ENCODE measurements at regions not wholly inside any gene's neighbourhood (a gene's known extent, or its start where the extent isn't known, plus 50 kb on each side); places are given as distances from the start of the nearest gene placed in this dataset.

DNA sequence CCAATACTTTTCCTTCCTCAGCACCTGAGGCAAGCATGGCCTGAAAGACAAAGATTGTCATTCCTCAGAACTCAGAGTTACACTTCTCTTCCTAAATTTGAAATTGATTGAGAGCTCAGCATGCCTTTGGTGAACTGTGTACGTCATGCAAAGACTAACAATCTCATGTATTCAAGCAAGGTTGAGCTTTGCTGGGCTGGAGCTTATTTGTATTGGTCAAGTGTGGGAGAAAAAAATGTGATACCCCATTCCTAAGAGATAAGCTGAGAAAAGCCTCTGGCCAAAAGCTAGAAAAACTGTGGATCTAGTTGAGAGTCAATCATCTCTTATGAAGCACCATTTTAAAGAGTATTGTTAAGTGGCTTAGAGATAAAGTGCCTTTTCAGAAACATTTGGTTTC lies 392.2 kb downstream of the RASEF start:
- no peak overlapping the region for H3K4me2 ChIP-seq (ENCODE audit: insufficient read depth, low read length)
- no peaks in the 10 kb centered on the region for H3K36me3 ChIP-seq (ENCODE audit: control insufficient read depth, insufficient read depth, low read length)
- H3K27ac ChIP-seq (ENCODE audit: extremely low read depth, low read depth, low read length) = no peak overlapping the region
- H3K9me1 ChIP-seq (ENCODE audit: control insufficient read depth, insufficient read depth, low read length) = no peaks in the 10 kb centered on the region
- H3K27me3 ChIP-seq (ENCODE audit: control insufficient read depth in 2 of 2, insufficient read depth in 2 of 2, low read length in 2 of 2) = no peaks in the 10 kb centered on the region
- H2AFZ ChIP-seq (ENCODE audit: low read depth, low read length) = no peak overlapping the region
- BruUV-seq (replicated peaks) = no TSS peak
- no peaks in the 10 kb centered on the region for H3K4me1 ChIP-seq (replicated peaks in 1 of 2; ENCODE audit: control insufficient read depth in 2 of 2, insufficient read depth in 2 of 2, low read length in 2 of 2)
- no peak for ATAC-seq
- no peak overlapping the region for H3K9ac ChIP-seq (ENCODE audit: insufficient read depth in 1 of 2, low read depth in 2 of 2, low read length in 2 of 2)
- FAIRE-seq = no peak
- POLR2A ChIA-PET = no interaction called here
- no peaks in the 10 kb centered on the region for H4K20me1 ChIP-seq (replicated peaks; ENCODE audit: control insufficient read depth, insufficient read depth, low read length)
- in situ Hi-C loops (cut with MboI) = no loop called here
- WGBS (ENCODE audit: insufficient coverage, low coverage, missing lambda C conversion rate) = 0% methylated on average over 1 of the region's 1 CpG
- no peak overlapping the region for H3K4me3 ChIP-seq
- CTCF ChIA-PET (ENCODE audit: low intra/inter-chr PET ratio) = no interaction called here
- no peaks in the 10 kb centered on the region for H3K79me2 ChIP-seq (ENCODE audit: control insufficient read depth, insufficient read depth, low read length)
- no peaks in the 10 kb centered on the region for H3K9me3 ChIP-seq (replicated peaks; ENCODE audit: control insufficient read depth, insufficient read depth, low read depth, low read length)
- no peak for DNase-seq (ENCODE audit: extremely low read depth in 1 of 4, low spot score in 3 of 4)
- intact Hi-C loops (cut with micrococcal nuclease) = no loop called here
- TF ChIP-seq KDM4B (IDR thresholded peaks at IDR 0.05; ENCODE audit: borderline replicate concordance in 2 of 2, low read depth in 1 of 2) (no peak), KHSRP (IDR thresholded peaks at IDR 0.05) (no peak), ZNF695 (CRISPR knock-in tag; IDR thresholded peaks at IDR 0.05) (no peak), CBFA2T2 (conservative IDR thresholded peaks at IDR 0.05) (no peak), TBP (optimal IDR thresholded peaks at IDR 0.05; ENCODE audit: low read depth, low read length) (no peak), FOXJ3 (CRISPR knock-in tag; IDR thresholded peaks at IDR 0.05) (no peak), RBM17 (IDR thresholded peaks at IDR 0.05; ENCODE audit: borderline replicate concordance, low read depth, low read length) (no peak), BMI1 (IDR thresholded peaks at IDR 0.05; ENCODE audit: low read length) (no peak), STAT5B (CRISPR knock-in tag; IDR thresholded peaks at IDR 0.05) (no peak), SRSF1 (IDR thresholded peaks at IDR 0.05; ENCODE audit: low read depth, low read length) (no peak), TFAM (CRISPR knock-in tag; conservative IDR thresholded peaks at IDR 0.05) (no peak), SMAD4 (CRISPR knock-in tag; conservative IDR thresholded peaks at IDR 0.05) (no peak), RB1 (IDR thresholded peaks at IDR 0.05; ENCODE audit: low read depth) (no peak), EZH2 (IDR thresholded peaks at IDR 0.05; ENCODE audit: borderline replicate concordance, low read depth, low read length) (no peak), TRIM28 (IDR thresholded peaks at IDR 0.05) (no peak), POU5F1 (IDR thresholded peaks at IDR 0.05; ENCODE audit: borderline replicate concordance, low read depth, low read length, partially characterized antibody) (no peak), MYNN (IDR thresholded peaks at IDR 0.05) (no peak), MYNN (CRISPR knock-in tag; IDR thresholded peaks at IDR 0.05) (no peak)
- TF ChIP-seq, protein P1, sequence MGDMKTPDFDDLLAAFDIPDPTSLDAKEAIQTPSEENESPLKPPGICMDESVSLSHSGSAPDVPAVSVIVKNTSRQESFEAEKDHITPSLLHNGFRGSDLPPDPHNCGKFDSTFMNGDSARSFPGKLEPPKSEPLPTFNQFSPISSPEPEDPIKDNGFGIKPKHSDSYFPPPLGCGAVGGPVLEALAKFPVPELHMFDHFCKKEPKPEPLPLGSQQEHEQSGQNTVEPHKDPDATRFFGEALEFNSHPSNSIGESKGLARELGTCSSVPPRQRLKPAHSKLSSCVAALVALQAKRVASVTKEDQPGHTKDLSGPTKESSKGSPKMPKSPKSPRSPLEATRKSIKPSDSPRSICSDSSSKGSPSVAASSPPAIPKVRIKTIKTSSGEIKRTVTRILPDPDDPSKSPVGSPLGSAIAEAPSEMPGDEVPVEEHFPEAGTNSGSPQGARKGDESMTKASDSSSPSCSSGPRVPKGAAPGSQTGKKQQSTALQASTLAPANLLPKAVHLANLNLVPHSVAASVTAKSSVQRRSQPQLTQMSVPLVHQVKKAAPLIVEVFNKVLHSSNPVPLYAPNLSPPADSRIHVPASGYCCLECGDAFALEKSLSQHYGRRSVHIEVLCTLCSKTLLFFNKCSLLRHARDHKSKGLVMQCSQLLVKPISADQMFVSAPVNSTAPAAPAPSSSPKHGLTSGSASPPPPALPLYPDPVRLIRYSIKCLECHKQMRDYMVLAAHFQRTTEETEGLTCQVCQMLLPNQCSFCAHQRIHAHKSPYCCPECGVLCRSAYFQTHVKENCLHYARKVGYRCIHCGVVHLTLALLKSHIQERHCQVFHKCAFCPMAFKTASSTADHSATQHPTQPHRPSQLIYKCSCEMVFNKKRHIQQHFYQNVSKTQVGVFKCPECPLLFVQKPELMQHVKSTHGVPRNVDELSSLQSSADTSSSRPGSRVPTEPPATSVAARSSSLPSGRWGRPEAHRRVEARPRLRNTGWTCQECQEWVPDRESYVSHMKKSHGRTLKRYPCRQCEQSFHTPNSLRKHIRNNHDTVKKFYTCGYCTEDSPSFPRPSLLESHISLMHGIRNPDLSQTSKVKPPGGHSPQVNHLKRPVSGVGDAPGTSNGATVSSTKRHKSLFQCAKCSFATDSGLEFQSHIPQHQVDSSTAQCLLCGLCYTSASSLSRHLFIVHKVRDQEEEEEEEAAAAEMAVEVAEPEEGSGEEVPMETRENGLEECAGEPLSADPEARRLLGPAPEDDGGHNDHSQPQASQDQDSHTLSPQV (IDR thresholded peaks at IDR 0.05) = no peak

All from K562 (cell line).